Right lung (tissue), 2 donors: ENCODE measurements at regions not wholly inside any gene's neighbourhood (a gene's known extent, or its start where the extent isn't known, plus 50 kb on each side); places are given as distances from the start of the nearest gene placed in this dataset.

ENCODE experiments used
- DNase-seq, 2 donors: peaks; one replicate each; pipeline ENCODE4 v3.0.0-alpha.2; 2013

DNA sequence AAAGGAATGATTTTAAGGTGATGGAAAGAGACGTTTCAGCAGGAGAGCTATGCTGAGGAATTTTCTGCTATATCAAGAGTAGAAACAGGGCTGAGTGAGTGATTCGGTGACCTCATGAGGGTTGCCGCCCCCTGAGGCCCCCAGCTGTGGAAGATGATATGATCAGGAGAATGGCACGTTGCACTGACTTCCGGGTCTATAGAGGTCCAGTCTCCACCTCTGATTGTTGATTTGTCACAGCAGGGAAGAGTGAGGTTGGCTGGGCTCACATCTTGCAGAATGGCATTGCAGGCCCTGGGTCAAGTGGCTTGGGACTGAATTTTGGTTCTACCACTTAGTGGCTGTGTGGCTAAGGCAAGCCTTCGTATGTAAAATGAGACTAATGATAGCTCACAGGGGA, 205.1 kb downstream of the SNX19 start:
- DNase-seq, result no peak

DNA sequence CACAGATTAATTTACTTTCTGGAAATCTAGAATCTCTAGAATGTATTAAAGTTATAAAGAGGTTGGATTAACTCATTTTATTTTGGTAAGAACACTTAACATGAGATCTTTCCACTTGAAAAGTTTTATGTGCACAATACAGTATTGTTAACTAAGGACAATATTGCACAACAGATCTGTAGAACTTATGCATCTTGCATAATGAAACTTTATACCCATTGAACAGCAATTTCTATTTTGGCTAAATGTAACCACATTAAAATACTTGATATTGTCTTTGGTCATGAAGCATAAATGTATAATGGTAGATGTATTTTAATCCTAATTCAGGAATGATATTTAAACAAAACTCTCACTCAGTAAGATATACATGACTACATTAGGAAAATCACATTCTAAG, 203.8 kb downstream of the SNX19 start:
- DNase-seq, result no peak

DNA sequence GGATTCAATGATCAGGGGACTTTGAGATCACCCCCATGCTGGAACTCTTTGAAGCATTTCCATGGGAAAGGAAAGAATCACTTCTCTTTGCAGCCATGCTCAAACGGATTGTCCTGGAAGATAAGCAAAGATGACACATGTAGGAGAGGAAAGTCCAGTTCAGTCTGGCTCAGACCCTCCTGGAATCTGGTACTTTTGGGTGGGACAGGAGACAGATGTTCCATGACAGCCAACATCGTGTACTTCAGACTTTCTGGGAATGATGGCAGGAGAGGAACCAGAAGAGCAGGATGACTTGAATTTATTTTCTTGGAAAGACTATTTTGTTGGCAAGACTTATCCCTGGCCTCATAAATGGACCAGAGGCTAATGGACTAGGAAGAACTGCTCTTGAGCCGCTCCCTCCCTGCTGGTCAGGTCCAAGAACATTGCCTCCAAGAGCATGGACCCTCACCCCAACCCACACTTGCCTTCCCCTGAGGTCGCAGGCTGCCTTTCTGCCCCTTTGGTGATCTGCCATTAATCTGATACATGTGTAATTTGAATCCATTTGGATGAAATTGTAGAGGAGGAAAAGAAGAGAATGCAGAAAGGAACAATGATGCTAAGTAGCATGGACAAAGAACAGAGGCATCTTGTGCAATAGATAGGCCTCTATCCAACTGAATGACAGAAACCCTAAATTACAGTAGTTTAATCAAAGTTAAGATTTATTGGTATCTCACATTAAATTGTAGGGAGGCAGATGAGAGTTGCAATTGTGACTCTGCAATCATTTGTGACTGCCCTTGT, 201.0 kb downstream of the SNX19 start:
- no peak for DNase-seq

DNA sequence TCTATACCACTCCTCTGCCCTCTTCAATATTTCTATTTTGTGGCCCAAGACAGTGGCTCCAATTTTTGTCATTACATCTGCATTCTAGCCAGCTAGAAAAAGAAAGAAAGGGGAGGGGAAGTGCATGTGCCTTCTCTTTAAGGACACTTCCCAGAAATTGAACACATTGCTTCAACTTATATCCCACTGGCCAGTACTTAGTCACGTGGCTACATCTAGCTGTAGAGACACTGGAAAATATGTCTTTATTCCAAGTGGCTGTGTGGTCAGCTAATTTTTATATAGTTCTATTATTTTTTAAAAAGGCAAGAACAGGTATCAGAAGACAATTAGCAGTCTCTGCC, 200.4 kb downstream of the SNX19 start:
- no peak for DNase-seq

DNA sequence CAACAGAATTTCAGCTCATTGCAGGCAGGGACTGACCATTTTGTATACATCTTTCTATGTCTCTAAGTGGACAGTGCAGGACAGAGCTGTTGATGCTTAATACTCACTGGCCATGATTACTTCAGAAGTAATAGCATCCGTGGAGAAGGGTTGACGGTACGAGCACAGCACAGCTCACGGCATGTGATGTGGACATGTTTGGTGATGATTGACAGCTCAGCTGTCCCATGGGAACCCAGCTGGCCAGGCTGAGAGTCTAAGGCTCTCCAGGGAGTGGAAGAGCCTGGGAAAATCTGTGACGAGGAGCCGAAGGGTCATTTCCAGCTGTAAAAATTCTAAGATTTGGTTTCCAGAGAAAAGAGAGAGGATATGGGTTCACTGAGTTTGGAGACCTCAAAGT, 198.2 kb downstream of the SNX19 start:
- no peak for DNase-seq

DNA sequence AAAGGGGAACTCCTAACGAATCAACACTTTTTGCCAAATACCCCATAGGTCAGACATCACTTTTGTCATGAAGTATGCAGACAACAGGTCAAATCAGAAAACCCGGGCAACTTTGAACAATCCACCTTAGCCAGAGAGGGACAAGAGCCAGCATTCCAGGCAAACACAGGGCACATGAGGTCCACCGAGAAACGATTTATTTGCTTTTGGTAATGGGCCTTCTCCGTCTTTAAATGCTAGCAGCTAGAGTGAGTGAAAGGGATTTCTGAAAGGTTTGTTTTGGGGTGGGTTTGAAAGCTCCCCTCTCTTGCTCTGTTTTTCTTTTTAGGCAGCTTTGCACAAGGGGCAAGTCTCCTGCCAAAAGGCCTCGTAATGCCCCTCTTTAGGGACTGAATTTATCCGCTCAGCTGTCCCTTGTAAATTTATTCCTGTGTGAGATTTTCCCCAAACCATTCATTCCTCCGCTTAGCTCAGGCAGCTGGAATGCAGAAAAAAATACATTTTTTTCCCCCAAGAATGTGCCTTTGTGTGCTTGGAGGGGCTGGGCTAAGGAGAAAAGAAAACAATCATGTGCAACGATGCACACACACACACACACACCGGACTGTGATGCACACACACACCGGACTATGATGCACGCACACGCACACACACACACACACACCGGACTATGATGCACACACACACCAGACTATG, 196.9 kb downstream of the SNX19 start:
- DNase-seq, result no peak

DNA sequence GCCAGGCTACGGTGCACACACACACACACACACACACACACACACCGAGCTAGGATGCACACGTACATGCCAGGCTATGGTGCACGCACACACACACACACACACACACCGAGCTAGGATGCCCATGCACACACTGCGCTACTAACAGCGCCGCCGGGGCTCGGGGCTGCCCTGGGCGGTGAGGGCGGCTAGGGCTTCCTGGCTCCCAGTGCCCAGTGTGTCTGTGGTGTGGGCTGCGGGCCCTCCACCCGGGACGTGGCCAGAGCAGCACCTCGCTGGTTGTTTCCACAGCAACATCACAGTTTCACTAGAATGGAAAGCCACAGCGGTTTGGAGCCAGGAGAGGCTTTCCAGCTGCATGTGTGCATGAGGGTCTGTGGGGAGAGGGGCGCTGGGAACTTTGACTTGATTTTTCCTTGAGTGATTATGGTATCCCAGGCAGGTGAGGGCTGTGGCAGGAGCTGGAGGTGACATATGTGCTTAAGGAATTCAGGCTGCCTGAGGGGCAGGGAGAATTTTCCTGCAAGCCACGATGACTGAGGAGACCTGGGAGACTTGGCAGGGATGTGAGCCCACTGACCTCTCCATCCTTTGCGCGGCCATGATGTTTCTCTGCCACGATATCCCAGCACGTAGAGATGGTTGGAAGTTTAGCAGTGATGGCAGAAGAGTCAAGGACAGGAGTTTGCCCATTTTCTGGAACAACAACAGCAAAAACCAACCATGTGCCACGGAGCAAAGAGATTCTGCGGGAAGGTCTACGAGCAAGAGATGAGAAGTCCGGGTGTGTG, 195.9 kb downstream of the SNX19 start:
- DNase-seq, result no peak

DNA sequence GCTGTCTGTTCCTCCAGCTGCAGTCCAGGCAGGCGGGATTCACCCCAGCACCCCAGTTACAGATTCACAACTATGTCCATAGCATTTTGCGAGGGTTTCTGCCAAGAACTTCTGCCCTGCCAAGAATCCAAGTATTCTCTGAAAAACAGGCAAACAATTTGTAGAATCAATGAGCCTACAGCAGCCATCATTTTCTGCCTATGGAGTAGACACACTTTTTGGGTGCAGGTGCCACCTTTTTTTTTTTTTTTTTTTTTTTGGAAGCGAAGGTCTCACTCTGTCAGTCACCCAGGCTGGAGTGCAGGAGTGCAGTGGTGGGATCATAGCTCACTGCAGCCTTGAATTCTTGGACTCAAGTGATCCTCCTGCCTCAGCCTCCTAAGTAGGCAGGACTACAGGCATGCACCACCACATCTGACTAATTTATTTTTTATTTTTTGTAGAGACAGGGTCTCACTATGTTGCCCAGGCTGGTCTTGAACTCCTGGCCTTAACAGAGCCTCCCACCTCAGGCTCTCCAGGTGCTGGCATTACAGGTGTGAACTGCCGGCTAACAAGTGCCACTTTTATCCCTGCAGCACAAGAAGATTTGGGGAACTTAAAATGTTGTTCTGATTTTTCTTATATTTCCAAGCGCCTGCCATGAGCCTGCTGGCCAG, 195.1 kb downstream of the SNX19 start:
- no peak for DNase-seq

DNA sequence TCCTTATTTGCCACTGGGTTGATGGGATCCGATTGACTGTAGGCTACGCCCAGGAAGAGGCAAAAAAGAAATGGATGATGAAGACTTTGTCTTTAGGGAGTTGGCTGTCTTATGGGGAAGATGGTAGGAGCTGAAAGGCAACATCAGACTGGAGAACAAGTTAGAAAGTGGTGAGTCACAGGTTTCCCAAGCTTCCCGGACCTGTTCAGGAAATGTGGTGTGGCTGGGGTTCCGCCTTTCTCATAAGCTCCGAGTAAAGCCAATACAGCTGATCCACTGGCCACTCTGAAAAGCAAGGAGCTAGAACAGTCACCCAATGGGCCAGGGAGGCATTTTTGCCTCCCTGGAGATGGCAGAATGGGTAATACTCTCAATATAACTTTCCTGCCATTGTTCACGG, 194.5 kb downstream of the SNX19 start:
- DNase-seq, result no peak

DNA sequence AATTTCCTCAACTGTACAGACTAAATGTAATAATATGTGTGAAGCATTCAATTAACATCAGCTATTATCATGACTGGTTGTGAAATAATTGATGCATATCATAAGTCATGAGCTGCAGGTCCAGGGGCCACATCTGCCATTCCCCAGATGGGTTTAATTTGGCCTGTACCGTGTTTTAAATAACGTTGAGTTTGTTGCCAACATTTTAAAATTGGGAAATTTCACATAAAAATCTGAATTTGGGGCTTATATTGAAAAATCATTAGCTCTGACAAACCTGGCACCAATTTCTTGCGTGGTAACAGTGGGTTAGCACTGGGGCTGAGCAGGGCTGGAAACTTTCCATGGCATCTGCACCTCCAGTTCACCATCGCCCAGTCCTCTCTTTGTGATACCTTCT, 193.9 kb downstream of the SNX19 start:
- no peak for DNase-seq

DNA sequence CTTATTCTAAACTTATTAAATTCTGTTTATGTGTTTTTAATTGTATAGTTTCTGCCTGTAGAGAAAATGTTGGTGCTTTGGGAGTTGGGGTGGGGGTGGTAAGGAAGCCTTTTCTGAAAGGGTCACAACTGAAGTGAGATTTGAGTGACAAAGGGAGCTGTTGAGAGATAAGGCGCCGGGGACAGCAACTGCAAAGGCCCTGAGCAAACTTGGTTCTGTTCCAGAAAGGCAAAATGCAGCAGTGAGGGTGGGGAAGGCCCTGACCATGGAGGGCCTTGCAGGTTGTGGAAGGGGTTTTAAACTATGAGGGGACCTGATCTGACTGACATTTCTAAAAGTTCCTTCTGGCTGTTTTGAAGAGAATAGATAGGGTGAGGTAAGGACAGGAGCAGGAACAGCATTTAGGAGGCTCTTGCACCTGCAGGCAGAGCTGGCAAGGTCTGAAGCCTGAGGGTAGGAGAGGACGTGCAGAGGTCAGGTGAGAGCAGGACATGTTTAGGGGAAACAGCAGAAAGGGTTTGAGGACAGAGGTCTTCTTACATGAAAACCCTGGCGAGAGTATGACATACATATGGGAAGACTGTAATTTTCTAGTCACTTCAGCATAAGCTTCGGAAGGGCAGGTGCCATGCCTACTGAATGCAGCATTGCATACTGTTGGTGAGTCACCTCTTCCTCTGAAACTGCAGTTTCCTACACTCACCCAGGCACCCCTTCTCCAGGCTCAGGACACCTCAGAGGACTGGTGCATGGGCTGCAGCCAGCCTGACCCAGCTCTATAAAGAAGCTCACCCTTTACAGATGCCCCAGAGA, 190.7 kb downstream of the SNX19 start:
- no peak for DNase-seq

DNA sequence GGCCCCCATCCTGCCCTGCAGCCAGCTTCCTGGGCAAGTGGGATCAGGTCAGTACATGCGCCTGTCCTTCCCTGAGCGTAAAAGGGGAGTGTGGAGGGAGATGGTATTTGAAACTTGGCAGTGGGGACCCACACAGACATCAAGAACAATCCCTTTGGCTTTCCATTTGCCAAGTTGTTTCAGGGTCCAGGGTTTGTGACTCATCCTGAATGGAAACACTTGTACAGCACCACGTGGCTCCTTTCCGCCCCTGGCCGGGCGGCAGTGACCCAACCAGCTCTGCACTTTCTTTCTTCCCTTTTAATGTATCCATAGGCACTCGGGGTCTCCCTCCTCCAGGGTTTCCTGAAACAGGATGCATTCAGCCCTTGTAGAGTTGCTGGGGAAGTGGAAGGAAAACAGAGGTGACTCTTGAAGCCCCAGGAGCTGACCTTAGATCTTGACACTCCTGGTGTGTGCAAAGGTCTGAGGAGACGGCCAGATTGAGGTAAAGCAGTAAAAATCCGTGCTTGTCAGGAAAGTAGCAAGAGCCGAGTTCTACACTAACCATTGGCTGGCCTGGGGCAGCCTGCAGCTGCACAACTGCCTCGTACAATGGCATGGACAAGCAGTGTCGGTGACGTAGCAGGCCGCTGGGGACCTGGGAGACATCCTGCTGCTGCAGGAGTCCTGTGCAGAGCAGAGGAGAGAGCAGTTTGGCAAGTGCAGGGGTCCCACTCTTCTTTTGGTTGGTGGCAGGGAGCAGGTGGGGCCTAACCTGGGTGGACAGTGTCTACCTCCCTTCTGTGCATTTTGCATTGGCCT, 189.8 kb downstream of the SNX19 start:
- no peak for DNase-seq

DNA sequence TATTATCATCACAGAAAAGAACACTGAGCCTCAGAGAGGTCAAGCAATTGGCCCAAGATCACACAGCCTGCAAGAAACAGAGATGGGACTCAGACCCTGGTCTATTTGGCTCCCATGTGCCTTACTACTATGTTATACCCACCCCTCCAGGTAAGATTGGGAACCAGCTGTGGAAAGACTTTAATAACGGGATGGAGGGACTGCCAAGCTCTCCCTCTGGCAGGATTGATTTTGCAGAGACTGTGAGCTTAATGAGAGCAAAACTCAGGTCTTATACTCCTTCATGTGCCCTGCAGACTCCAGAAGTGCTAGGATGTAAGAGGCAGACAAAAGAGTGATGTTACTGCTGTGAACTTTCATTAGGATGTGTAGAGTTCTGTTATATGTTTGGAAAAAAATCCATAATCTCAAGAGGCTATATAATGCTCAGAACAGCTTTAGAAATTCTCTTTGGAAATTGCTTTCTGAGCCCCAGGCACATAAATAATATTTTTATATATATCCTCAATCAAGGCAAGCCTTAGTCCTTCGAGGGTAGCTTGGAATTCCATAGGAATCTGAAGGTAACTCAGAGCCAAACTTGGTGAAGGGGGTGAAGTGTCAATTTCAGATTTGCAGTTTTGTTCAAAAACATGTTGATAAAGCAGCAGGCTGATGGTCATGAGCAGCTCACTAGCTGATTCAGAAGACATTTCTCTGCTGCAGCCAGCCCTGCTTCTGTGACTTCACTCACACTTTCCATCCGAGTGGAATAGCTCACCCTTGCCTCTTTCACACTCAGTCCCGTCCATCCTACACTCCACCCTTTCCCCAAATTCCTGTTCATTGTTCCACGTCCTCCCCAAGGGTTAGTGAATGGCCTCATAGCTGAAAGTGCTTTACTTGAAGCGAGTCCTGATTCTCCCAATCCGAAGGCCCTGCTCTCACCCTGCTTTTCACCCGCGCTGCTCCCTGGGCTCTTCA, 188.8 kb downstream of the SNX19 start:
- DNase-seq, result no peak

DNA sequence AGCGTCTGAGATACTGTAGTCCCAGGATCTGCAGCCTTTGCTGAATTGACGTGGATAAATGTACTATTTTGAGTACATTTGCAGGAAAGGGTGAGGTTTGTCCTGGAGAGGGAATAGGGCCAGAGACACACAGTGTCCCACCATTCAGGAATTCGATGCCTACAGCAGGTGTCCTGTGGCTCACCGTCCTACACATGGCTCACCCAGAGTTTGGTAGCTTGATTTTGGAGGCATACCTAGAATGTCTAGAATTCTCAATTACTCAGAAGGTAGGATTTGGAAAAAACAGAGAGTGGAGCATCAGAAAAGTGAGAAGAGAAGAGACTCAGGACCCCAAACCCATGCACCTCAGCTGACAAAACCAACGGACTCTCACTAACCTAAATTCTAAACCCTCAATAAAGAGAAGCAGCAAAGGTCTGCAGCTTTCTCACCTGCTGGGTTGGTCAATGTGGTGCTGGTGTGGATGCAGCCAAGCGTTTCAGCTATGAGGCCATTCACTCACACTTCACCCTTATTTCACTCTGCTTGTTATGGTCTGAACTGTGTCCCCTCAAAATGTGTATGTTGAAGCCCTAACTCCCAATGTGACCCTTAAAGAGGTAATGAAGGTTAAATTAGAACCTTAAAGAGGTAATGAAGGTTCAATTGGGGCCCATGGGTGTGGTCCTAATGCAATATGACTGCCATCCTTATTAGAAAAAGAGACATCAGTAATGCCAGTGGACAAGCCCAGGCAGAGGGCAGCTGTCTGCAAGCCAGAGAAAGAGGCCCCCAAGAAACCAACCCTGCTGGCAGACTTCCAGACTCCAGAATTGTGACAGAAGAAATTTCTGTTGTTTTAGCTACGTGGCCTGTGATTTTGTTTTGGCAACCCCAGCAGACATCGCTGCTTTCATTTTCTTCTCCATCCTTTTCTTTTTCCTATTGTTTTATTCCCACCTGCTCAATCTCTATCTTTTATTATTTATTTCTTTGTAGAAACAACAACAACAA, 187.8 kb downstream of the SNX19 start:
- DNase-seq, result no peak

DNA sequence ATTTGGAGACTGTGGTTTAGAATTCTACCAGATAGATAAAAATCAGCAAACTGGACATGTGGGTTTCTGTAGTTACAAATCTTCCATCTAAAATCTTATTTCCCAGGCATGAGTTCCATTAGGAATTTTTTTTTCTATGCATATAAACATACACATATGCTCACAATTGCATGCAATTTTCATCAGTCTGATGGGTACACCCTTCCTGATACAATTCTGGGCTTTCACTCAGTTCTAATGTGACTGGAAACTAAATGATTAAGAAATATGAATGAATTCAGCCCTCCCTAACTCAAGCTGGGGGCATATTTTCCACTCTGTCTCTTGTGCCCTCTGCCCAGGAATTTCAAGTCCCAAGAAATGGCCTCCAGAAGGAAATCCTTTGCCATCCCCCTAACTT, 187.1 kb downstream of the SNX19 start:
- DNase-seq, result no peak

DNA sequence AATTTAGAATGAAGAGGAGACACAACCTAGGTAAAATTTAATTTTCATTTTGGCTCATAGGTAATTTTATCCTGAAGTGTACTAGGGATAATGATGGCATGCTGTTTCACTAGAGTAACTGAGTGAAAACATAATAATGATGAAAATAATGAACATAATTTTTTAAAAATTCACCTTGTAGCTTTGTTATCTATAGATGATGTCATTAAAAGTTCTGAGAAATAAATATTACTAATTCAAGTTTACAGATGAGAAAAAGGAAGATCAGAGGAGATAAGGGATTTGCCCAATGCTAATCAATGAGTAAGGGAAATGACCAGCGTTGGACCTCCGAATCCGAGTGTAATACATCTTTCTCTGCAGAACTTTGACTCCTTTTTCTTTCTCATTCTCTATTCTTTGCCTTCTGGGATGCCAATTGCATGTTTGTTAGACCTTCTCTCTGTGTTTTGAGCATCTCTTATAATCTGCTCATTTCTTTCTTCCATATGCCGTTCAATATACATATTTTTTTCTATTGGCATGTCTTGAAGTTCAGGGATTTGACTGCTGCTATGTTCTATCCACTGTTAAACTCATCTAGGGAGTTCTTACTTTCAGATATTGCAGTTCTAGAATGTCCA, 186.5 kb downstream of the SNX19 start:
- no peak for DNase-seq

DNA sequence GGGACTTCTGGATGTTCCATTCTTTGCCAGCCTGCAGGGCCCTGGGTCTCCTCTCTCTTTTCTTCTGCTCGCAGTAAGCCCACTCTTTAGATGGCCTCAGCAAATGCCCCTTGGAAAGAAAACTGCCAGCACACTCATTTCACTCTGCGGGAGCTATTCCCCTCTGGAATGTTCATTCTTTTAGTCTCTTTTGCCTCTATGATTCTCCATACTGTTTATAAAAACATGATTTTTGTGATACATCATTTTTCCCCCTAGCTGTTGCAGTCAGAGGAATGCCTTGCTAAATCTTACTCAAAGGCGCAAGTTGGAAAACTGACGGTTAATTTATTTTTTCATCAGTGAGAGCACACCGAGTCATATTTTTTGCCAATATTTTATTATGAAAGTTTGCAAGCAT, 184.9 kb downstream of the SNX19 start:
- no peak for DNase-seq

DNA sequence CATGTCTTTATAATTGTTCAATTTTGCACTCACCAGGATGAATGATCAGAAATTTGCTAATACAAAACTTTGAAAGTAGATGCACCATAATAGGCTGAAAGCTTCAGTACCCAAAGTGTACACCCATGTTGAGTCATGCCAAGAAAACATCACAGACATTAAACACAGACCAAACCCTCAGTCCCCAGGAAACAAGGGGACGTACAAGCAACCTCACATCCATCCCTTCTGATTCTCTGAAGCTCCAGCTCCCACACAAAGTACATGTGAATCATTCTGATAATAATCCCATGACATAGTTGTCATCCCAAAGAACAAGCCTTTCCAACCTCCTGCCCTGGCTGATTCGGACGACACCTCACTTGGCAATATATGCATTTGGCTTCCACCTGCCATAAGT, 183.8 kb downstream of the SNX19 start:
- DNase-seq, result no peak
